Heart left ventricle (tissue), 16 donors: ENCODE measurements at regions not wholly inside any gene's neighbourhood (a gene's known extent, or its start where the extent isn't known, plus 50 kb on each side); places are given as distances from the start of the nearest gene placed in this dataset.
"Not testable (repeated sequence)": the region's sequence is repeated elsewhere in the genome, so short reads cannot be mapped to it uniquely, and the experiment has no call there.

Experiments
- ATAC-seq, 4 donors: fragments of 200-7000 bp; cut with Tn5 transposase; one replicate each; pipeline ENCODE4 v1.9.1; 2020 to 2022; ENCODE audit warnings: moderate library complexity in 4 of 4, mild to moderate bottlenecking in 3 of 4, moderate number of reproducible peaks in 1 of 4
- DNase-seq, 5 donors: peaks; one replicate each; pipeline ENCODE4 v3.0.0-alpha.2; 2020
- H3K27ac ChIP-seq, 12 donors: fragments of 200-600 bp; sonication (generic) in 4 of 12; one replicate each; pipeline versions ENCODE4 v1.5.0 to v1.8.0; 2016 to 2022; ENCODE audit warnings: mild to moderate bottlenecking in 2 of 12
- H3K27me3 ChIP-seq, 9 donors: fragments of 200-600 bp; sonication (generic) in 2 of 9; one replicate each; pipeline versions ENCODE4 v1.5.1 to v1.8.0; 2016 to 2022; ENCODE audit warnings: mild to moderate bottlenecking in 3 of 9
- H3K36me3 ChIP-seq, 9 donors: fragments of 200-600 bp; sonication (generic) in 2 of 9; one replicate each; pipeline versions ENCODE4 v1.5.0 to v1.8.0; 2018 to 2022; ENCODE audit warnings: mild to moderate bottlenecking in 2 of 9
- H3K4me1 ChIP-seq, 12 donors: fragments of 200-600 bp; sonication (generic) in 4 of 12; one replicate each; pipeline versions ENCODE4 v1.5.0 to v1.8.0; 2016 to 2022; ENCODE audit warnings: mild to moderate bottlenecking in 3 of 12
- H3K4me3 ChIP-seq, 12 donors: fragments of 200-600 bp; sonication (generic) in 4 of 12; one replicate each; pipeline versions ENCODE4 v1.5.0 to v1.8.0; 2017 to 2022; ENCODE audit warnings: mild to moderate bottlenecking in 9 of 12, moderate library complexity in 4 of 12
- H3K9me3 ChIP-seq, 12 donors: fragments of 200-600 bp; sonication (generic) in 4 of 12; one replicate each; pipeline versions ENCODE4 v1.5.0 to v1.8.0; 2016 to 2022; ENCODE audit warnings: mild to moderate bottlenecking in 1 of 12
- CTCF ChIP-seq, 12 donors: fragments of 200-600 bp; sonication (generic) in 4 of 12; IDR thresholded peaks; one replicate each; pipeline versions ENCODE4 v1.5.0 to v1.8.0; 2018 to 2022; ENCODE audit warnings: antibody characterized with exemption in 12 of 12, mild to moderate bottlenecking in 5 of 12
- POLR2A ChIP-seq, 2 donors: fragments of 450-650 bp; IDR thresholded peaks; one replicate each; pipeline ENCODE4 v1.6.1; 2017; ENCODE audit warnings: antibody characterized with exemption in 2 of 2, mild to moderate bottlenecking in 2 of 2, moderate library complexity in 2 of 2
- WGBS, 4 donors: extraction: QIAGEN DNeasy Blood & Tissue Kit in 2 of 4; methylation state at CpG; one replicate each; pipeline versions ENCODE4 v1.1.5 to v1.1.7; 2013 to 2018; 5-methylcytosine and 5-hydroxymethylcytosine counted together
- intact Hi-C, 10 donors: fragments of 100-400 bp; cut with DNase I; formaldehyde crosslinking; loops; one replicate each; pipeline versions ENCODE4 v1.11.1 to v1.14.2; 2022
- donor health status: ischemic (EF 13 %, LVEDD 7.1; RV severe dilation, severe dysfunction).
- donor health status: healthy with polysubstance abuse.
- donor health status: DM: no; HTN: yes; CAD: no.
- donor health status: DM: no; HTN: no; CAD: no.
- donor health status: ischemic (EF 25% LVEDD 6.9; RV normal size, moderate dysfunction).
- donor health status: ischemic (EF 25% LVEDD 5.7; RV mildly dilated, moderate dysfunction).
- donor health status: healthy.
- donor health status: DM: yes; HTN: yes; CAD: no.
- donor health status: ischemic (EF 35%, LVEDD 5.7; RV mildly dilated, moderate dysfunction).
- donor health status: nonischemic (EF 11% LVEDD 7.7; RV severe dilation, severe dysfunction).
- donor health status: DM: yes; HTN: yes; CAD: no.
- donor health status: PGD.
- donor health status: ischemic (EF 29% LVEDD 5.4; RV normal size, mild dysfunction).
- donor health status: nonischemic (EF 23%, LVEDD 6.1; RV moderate dilation, normal function).

DNA sequence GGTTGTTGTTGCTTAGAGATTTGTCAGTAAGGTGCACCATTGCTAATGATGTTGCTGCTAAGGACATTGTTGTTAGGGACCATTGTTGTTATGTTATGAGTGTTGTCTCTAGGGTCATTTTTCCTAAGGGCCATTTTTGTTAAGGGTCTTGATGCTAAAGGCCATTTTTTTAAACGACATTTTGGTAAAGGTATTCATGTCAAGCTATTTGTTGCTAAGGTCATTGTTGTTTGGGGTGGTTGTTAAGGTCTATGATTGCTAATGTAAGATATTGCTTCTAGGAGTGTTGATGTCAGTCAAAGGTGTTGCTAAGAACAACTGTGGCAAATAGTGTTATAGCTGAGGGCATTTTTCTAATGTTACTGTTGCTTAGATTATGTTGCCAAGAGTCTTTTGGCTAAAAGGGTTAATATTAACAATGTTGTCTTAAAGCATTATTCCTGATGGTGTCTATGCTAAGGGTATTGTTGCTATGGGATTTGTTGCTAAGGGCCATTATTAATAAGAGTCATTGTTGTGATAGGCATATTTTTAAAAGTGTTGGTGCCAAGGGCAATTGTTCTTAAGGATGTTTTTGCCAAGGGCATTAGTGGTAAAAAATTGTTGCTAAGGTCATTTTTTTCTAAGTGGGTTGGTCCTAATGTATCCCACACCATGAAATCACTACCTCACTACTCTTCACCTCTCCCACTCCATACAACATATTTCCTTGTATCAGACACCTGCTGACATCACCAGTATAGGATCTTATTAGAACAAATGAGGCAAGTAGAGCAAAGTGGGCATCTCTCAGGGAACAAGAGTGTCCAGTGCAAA is 56.2 kb downstream of the SPATA31A6 start:
- H3K9me3 ChIP-seq, intact Hi-C loops, ATAC-seq, DNase-seq, H3K4me3 ChIP-seq, H3K36me3 ChIP-seq, H3K27me3 ChIP-seq: not testable (repeated sequence)
- Histone ChIP-seq H3K27ac (peak overlapping the region in 3 of 12 donors; percentile 1 to 60 (median 36)), H3K4me1 (peaks cover 0 to 19% (median 0%) of the 10 kb centered on the region in 12 donors)
- WGBS, 4 donors, result 37 to 58% (median 54%) methylated on average over 1 of the region's 1 CpG

DNA sequence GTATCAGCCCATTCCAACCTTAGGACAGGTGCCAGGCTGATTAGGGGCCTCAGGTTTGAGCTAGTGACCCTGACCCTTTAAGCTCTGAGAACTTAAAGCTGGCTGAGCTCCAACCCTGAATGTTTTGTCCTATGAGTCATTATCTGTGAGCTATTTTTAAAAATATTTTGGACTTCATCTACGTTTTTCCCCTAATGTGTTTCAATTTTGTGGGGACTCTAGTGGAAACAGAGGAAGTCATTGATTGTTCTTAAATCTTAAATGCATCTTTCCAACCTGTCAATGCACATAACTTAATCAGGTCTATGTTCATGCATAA is 56.8 kb downstream of the SPATA31A6 start:
- H3K36me3 ChIP-seq, result not testable (repeated sequence)
- peak overlapping the region in 1 of 12 donors; percentile 60 for H3K27ac ChIP-seq

GRCh38 chr9:42243211-42243610 is 59.8 kb downstream of the SPATA31A6 start:
- H3K27me3 ChIP-seq, H3K4me3 ChIP-seq, intact Hi-C loops, ATAC-seq, H3K27ac ChIP-seq, DNase-seq, H3K9me3 ChIP-seq, H3K36me3 ChIP-seq: not testable (repeated sequence)
- WGBS, 4 donors, result 85 to 90% (median 88%) methylated on average over 2 of the region's 2 CpGs
- peaks cover 0 to 13% (median 0%) of the 10 kb centered on the region in 12 donors for H3K4me1 ChIP-seq

More for the DNA sequence above, 56.8 kb downstream of the SPATA31A6 start:
- WGBS, 4 donors, result 0 to 10% (median 4%) methylated on average over 1 of the region's 1 CpG
- H3K9me3 ChIP-seq, H3K4me3 ChIP-seq, H3K27me3 ChIP-seq, intact Hi-C loops, DNase-seq: not testable (repeated sequence)
- peaks cover 0 to 19% (median 0%) of the 10 kb centered on the region in 12 donors for H3K4me1 ChIP-seq
- peak in 1 of 4 donors; percentile 45 for ATAC-seq

DNA sequence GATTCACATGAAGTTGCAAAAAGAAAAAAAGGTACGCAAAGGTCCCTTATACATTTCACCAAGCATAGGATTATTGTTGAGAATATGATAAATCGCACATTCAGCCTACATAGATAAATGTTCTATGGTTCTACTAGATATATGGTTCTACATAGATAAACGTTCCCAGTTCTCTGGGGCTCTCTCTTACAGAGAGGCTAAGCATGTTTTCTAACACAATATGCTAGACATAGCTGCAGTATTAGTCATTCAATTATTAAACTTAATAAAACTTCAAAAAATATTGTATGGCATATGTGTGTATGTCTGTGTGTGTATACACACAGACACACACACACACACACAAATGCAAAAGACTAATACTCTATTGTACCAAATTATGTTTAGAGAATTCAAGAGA is 60.4 kb downstream of the SPATA31A6 start:
- H3K4me1 ChIP-seq, result peaks cover 0 to 11% (median 0%) of the 10 kb centered on the region in 12 donors
- H3K36me3 ChIP-seq, H3K27ac ChIP-seq, DNase-seq, H3K27me3 ChIP-seq, H3K9me3 ChIP-seq, intact Hi-C loops, ATAC-seq, H3K4me3 ChIP-seq: not testable (repeated sequence)
- WGBS, 4 donors, result 72 to 77% (median 74%) methylated on average over 3 of the region's 3 CpGs

GRCh38 chr9:42268729-42269128 is 85.3 kb downstream of the SPATA31A6 start:
- DNase-seq, H3K4me3 ChIP-seq, intact Hi-C loops, H3K4me1 ChIP-seq, H3K27ac ChIP-seq, H3K36me3 ChIP-seq, ATAC-seq, H3K9me3 ChIP-seq, H3K27me3 ChIP-seq: not testable (repeated sequence)
- WGBS, 4 donors, result 61 to 67% (median 64%) methylated on average over 6 of the region's 6 CpGs

- H3K9me3 ChIP-seq, H3K4me1 ChIP-seq, H3K27me3 ChIP-seq, H3K27ac ChIP-seq, H3K36me3 ChIP-seq, ATAC-seq, DNase-seq, intact Hi-C loops, H3K4me3 ChIP-seq: not testable (repeated sequence)
- 85 to 88% (median 88%) methylated on average over 11 of the region's 11 CpGs for WGBS, 4 donors
These were observed 85.7 kb downstream of the SPATA31A6 start for GRCh38 chr9:42269171-42269570.

DNA sequence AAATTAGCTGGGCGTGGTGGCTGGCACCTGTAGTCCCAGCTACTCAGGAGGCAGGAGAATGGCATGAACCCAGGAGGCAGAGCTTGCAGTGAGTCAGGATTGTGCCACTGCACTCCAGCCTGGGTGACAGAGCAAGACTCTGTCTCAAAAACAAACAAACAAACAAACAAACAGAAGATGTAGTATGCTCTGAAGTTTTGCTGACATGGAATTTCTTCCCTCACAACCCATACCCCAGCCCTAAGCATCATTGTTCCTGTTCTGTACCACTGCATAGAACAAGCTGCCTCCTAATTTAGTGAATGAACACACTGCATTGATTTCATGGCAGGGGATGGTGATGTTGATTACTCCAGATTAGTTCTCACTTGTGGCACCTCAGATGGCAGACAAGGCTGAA is 89.7 kb downstream of the SPATA31A6 start:
- 79 to 86% (median 80%) methylated on average over 1 of the region's 1 CpG for WGBS, 4 donors

GRCh38 chr9:42275141-42275540 is 91.7 kb downstream of the SPATA31A6 start:
- Histone ChIP-seq H3K4me3 (no peak overlapping the region), H3K27ac (no peak overlapping the region), H3K9me3 (no peaks in the 10 kb centered on the region), H3K36me3 (no peaks in the 10 kb centered on the region), H3K27me3 (no peaks in the 10 kb centered on the region), H3K4me1 (no peaks in the 10 kb centered on the region)
- intact Hi-C loops, result no loop called here
- ATAC-seq (no peak), DNase-seq (no peak)
- 66 to 74% (median 70%) methylated on average over 9 of the region's 9 CpGs for WGBS, 4 donors
- TF ChIP-seq POLR2A (IDR thresholded peaks at IDR 0.05) (no peak), CTCF (IDR thresholded peaks at IDR 0.05) (no peak)

More for the DNA sequence above, 89.7 kb downstream of the SPATA31A6 start:
- ATAC-seq, H3K27me3 ChIP-seq, H3K36me3 ChIP-seq, H3K27ac ChIP-seq, H3K4me1 ChIP-seq, DNase-seq, intact Hi-C loops, H3K4me3 ChIP-seq, H3K9me3 ChIP-seq: not testable (repeated sequence)

DNA sequence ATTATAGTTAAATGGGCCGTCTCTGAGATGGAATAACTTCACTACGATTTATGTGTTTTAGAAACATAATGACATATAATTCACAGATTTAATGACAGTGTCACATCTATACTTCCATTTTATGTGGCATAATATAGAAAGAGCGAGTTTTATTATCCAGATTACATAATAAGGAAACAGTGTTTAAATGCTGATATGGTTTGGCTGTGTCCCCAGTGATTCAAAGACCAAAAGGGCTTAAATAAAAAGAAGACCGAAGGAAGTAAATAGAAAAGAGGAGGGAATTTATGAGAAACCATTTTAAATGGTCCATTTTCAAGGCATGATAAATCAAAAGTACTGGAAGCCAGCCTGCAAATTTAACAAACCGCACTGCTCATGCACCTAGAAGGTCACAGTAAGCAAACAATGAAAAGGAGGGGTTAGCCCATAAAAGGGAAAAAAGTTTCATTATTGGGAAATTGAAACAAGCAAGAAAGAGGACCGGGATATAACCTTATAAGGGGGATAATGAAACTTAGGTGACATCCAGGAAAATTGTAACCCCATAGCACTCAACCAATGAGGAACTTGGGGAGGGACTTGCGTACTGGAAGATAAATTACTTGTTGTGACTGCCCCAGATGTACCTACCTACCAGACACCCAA is 99.2 kb downstream of the SPATA31A6 start:
- H3K4me1 ChIP-seq, H3K27ac ChIP-seq, DNase-seq, H3K36me3 ChIP-seq, ATAC-seq, H3K9me3 ChIP-seq, H3K27me3 ChIP-seq, H3K4me3 ChIP-seq, intact Hi-C loops: not testable (repeated sequence)
- WGBS, 4 donors, result 75 to 83% (median 79%) methylated on average over 7 of the region's 7 CpGs

- H3K4me3 ChIP-seq, intact Hi-C loops, H3K4me1 ChIP-seq, DNase-seq, H3K27ac ChIP-seq, ATAC-seq, H3K27me3 ChIP-seq, H3K9me3 ChIP-seq, H3K36me3 ChIP-seq: not testable (repeated sequence)
- 72 to 75% (median 74%) methylated on average over 2 of the region's 2 CpGs for WGBS, 4 donors
These were observed 99.7 kb downstream of the SPATA31A6 start for GRCh38 chr9:42283179-42283543.
